ENCODE measurements at regions not wholly inside any gene's neighbourhood (a gene's known extent, or its start where the extent isn't known, plus 50 kb on each side); places are given as distances from the start of the nearest gene placed in this dataset.

- TF ChIP-seq, protein P1, sequence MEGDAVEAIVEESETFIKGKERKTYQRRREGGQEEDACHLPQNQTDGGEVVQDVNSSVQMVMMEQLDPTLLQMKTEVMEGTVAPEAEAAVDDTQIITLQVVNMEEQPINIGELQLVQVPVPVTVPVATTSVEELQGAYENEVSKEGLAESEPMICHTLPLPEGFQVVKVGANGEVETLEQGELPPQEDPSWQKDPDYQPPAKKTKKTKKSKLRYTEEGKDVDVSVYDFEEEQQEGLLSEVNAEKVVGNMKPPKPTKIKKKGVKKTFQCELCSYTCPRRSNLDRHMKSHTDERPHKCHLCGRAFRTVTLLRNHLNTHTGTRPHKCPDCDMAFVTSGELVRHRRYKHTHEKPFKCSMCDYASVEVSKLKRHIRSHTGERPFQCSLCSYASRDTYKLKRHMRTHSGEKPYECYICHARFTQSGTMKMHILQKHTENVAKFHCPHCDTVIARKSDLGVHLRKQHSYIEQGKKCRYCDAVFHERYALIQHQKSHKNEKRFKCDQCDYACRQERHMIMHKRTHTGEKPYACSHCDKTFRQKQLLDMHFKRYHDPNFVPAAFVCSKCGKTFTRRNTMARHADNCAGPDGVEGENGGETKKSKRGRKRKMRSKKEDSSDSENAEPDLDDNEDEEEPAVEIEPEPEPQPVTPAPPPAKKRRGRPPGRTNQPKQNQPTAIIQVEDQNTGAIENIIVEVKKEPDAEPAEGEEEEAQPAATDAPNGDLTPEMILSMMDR (IDR thresholded peaks at IDR 0.05) = no peak
- no peak for TF ChIP-seq POLR2A (IDR thresholded peaks at IDR 0.05)
These were observed 172.2 kb downstream of the GLI2 start for GRCh38 chr2:120907822-120908221.
